IPS DF 4.7 (cell line): ENCODE measurements at regions not wholly inside any gene's neighbourhood (a gene's known extent, or its start where the extent isn't known, plus 50 kb on each side); places are given as distances from the start of the nearest gene placed in this dataset.

Experiments used
- DNase-seq: peaks from one replicate; pipeline ENCODE4 v3.0.0-alpha.2; 2013; ENCODE audit warnings: low spot score; ENCODE audit errors: extremely low read depth

DNA sequence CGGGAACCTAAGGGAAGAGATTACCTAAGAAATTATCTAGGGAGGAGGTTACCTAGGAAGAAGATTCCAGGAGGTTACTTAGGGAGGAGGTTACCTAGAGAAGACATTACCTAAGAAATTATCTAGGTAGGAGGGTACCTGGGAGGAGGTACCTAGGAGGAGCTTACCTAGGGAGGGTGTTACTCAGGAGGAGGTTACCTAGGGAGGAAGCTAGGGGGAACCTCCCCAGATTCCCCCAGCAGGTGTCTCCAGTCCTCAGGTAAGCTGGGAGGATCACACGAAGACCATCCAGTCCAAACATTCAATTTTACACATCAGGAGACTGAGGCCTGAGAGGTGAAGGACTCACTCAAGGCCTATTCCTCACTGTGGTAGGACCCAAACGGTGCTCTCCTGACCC lies 482.8 kb downstream of the TBC1D22A start:
- no peak for DNase-seq

- no peak for DNase-seq
Measured at GRCh38 chr22:47240116-47240515, 477.7 kb downstream of the TBC1D22A start.

DNA sequence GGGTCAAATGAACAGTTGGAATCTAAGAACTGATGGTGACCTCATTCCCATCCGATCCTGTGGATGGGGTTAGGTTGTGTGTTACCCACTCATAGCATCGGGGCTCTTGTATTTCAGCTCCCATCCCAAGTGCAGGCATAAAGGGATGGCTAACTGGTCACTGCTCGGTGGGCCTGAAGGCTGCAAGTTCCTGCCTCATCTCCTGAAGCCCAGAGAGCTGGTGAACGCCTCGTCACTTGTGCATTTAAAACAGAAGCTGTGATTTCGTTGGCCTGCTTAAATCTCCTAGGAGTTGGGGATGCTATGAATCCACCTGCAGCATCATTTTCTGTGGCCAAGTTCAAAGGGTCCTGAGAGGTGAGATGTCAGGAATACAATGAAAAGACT lies 477.0 kb downstream of the TBC1D22A start:
- DNase-seq, result no peak

DNA sequence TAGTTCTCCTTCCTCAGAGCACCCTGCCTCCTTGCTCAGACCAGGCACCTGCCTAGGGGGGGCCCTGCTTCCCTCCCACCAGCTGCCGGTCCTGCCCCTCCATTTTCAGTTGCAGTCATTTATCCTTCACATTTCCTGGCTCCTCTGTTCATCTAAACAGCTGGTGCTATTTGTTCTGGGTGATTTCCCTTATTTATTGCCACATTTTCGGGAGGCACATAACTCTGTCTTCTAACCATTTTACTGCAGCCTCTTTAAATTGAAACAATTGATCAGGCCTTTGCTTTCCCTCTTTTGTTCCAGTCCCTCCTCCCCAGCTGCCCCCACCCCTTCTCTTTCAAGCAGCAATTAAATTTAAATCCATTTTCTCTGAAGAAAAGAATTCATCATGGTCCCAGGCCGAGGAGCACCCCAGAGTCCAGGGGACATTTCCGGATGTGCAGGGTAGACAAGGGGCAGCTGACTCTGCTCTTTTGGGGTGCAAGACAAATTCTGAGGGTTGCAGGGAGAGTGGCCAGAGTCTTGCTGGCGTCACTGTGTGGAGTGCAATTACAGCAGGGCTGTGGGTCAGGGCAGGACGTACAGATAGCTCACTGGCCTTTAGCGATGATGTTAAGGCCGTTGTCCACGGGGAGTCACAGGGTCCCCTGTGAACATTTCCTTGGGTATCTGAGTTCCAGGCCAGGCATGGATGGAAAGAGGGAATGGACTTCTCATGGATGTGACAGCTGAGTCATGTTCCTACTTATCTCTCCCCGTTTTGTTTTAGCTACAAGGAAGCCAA lies 476.4 kb downstream of the TBC1D22A start:
- DNase-seq, result no peak

- DNase-seq, result no peak
Measured at GRCh38 chr22:47237890-47238480, 475.5 kb downstream of the TBC1D22A start.

GRCh38 chr22:47236718-47237117 lies 474.3 kb downstream of the TBC1D22A start:
- DNase-seq, result no peak

GRCh38 chr22:47236161-47236560 lies 473.7 kb downstream of the TBC1D22A start:
- no peak for DNase-seq

DNA sequence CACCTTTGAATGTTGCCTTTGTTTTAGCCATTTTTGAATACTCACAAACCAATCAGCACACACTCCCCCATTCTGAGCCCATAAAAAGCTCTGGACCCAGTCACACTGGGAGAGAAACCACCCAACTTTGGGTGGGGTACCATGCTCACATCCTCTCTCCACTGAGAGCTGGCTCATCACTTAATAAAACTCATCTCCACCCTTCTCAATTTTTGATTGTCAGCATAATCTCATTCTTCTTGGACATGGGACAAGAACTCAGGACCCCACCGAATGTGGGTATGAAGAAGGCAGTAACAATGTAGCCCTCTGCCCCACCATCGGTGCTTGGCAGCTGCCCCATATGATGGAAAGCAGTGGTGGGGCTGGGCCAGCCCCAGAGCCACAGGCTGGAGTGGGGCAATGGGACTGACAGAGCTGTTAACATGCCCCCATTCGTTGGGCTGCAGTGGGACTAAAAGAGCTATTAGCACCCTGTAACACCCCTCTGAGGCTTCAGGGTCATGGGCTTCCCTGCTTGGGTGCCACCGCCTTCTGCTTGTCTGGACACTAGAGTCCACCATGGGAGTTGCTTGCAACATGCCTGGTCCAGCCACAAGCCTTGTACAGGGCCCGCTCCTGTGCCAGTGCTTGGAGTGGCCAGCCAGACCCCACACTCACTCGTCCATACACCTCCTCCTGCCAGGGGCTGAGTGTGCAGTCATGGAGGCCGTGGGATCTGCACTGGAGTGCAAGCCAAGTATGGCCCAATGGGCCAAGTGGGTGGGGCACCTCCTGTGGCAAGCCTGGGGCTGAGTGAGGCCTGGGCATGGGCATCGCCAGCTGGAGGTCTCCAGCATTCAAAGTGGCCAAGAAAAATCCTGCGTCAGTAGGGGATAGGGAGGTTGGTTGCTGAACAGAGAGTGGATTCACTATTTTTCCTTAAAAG lies 471.1 kb downstream of the TBC1D22A start:
- DNase-seq, result no peak

DNA sequence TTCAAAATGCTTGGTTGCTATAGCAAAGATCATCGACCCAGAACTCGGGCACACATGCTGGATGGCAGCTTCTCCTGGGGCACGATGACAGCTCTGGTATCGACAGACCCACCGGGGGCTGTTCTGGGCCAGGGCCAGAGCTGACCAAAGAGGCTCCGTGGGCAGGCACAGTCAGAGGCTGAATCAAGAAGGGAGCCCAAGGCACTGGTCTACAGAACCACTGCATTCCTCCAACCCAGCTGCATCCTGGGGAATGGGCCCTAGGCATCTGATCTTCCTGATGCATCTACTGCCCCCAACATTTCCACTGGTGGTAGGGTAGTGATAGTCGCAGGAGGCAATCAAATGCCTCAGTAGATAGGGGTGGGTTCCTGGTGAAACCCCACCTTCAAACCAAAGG lies 470.3 kb downstream of the TBC1D22A start:
- no peak for DNase-seq

DNA sequence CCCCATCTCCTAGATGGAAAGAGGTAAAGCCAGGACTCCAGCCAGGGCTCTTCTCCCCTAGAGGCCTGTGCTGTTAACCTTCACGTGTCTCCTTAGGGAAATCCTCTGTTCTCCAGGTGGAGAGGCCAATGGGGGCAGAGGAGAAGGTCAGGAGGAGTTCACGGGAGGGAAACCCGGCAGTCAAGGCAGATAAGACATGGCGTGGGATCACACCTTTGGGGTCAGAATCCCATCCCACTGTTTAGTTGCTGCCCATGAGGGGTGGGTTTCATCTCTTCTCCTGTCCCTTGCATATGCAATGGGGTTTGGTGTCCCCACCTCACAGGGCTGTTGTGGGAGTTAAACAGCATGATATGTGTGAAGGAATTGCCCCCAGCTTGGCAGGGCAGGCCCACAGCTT lies 469.7 kb downstream of the TBC1D22A start:
- no peak for DNase-seq

DNA sequence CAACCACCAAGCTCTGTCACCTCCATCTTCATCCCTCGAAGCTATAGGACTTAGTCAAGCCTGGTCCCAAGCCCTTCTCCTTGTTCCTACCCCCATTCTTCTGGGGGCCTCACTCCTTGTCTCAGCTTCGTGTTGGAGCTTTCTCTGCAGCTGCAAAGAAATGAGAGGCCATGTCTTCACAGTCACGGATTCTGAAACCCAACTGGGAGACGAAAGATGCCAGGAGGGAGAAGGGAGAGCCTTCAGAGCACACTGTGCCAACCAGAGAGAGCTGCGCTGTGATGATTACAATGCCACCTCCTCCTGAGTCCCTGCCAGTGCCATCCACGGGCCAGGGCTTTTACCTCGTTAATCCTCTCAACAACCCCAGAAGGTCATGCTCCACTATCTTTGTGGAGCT lies 469.3 kb downstream of the TBC1D22A start:
- DNase-seq, result no peak

- no peak for DNase-seq
Measured at GRCh38 chr22:47230741-47231140, 468.3 kb downstream of the TBC1D22A start.

- no peak for DNase-seq
Measured at GRCh38 chr22:47230251-47230650, 467.8 kb downstream of the TBC1D22A start.

DNA sequence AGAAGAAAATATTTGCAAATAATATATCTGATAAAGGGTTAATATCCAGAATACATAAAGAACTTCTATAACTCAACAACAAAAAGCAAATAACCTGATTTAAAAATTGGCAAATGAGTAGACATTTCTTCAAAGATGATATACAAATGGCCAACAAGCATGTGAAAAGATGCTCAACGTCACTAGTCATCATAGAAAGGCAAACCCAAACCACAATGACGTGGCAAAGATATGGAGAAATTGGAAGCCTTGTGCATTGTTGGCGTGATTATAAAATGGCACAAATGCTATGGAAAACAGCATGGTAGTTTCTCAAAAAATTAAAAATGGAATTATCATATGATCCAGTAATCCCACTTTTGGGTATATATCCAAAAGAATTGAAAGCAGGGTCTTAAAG lies 466.3 kb downstream of the TBC1D22A start:
- DNase-seq, result no peak

DNA sequence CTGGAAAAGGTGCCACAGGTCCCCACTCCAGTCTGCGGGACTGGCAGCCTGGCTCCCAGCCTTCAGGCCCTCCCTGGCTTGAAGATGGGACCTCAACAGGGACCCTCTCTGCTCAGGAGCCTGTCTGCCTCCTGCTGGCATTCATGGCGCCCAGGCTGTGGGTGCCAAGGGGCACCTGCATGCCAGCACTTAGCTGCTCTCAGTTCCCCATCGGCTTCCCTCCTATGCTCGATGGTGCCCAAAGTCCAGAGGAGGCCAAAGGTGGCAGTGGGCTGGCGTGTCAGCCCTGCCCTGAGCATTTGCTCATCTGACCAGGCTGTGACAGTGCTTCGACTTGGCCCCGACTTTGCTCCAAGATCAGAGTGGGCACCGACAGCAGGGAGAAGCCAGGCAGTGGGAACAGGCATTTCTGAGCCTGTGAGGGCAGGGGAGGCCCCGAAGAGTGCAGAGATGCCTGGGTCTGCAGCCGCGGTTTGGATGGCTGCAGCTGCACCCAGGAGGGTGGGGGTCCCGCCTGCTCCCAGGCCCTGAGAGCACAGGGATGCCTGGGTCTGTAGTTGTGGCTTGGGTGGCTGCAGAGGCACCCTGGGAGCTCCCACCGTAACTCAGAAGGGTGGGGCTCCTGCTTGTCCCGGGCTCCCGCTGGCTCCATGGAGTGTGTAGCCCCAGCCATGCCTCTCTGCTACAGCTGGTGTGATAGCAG lies 463.6 kb downstream of the TBC1D22A start:
- DNase-seq, result no peak

- DNase-seq, result no peak
Measured at GRCh38 chr22:47225080-47225930, 462.9 kb downstream of the TBC1D22A start.
